ACHN (cell line): ENCODE measurements at regions not wholly inside any gene's neighbourhood (a gene's known extent, or its start where the extent isn't known, plus 50 kb on each side); places are given as distances from the start of the nearest gene placed in this dataset.
"Not testable (repeated sequence)": the region's sequence is repeated elsewhere in the genome, so short reads cannot be mapped to it uniquely, and the experiment has no call there.

ENCODE experiments used
- DNase-seq: peaks from one replicate; pipeline ENCODE4 v3.0.0-alpha.2; 2015
- in situ Hi-C: cut with HindIII; loops from 2 replicates; pipeline ENCODE4 v1.10.0; 2017; ENCODE audit warnings: low sequenced_read_pairs, low pct_ligation_motif_present, low pct_unique_long_range_greater_than_20kb

GRCh38 chr14:59131938-59132795, 56.3 kb upstream of the DAAM1 start:
- in situ Hi-C loops = loop anchor here (25.0 kb wide), 1 partner anchor 305 kb away; no protein-coding TSS in a partner anchor
- no peak for DNase-seq

GRCh38 chr14:59132796-59133494, 55.5 kb upstream of the DAAM1 start:
- no peak for DNase-seq
- in situ Hi-C loops = loop anchor here (25.0 kb wide), 1 partner anchor 304 kb away; no protein-coding TSS in a partner anchor

- DNase-seq = no peak
- in situ Hi-C loops = loop anchor here (25.0 kb wide), 1 partner anchor 304 kb away; no protein-coding TSS in a partner anchor
These were observed 54.8 kb upstream of the DAAM1 start for GRCh38 chr14:59133709-59134108.

- DNase-seq = no peak
- in situ Hi-C loops = loop anchor here (25.0 kb wide), 1 partner anchor 303 kb away; no protein-coding TSS in a partner anchor
These were observed 54.2 kb upstream of the DAAM1 start for GRCh38 chr14:59134307-59134706.

GRCh38 chr14:59137256-59137655, 51.2 kb upstream of the DAAM1 start:
- DNase-seq = no peak
- in situ Hi-C loops = loop anchor here (25.0 kb wide), 1 partner anchor 300 kb away; no protein-coding TSS in a partner anchor

- in situ Hi-C loops = loop anchor here (25.0 kb wide), 1 partner anchor 299 kb away; no protein-coding TSS in a partner anchor
- DNase-seq = not testable (repeated sequence)
These were observed 49.9 kb upstream of the DAAM1 start for GRCh38 chr14:59138576-59138975.
